MM.1S (cell line): ENCODE measurements at regions not wholly inside any gene's neighbourhood (a gene's known extent, or its start where the extent isn't known, plus 50 kb on each side); places are given as distances from the start of the nearest gene placed in this dataset.

Source experiments
- EZH2 ChIP-seq: fragments of 300-600 bp; sonication (generic); optimal IDR thresholded peaks from 2 replicates; pipeline ENCODE3; 2017; ENCODE audit warnings: low read depth, mild to moderate bottlenecking, antibody characterized with exemption, low read length, mixed read lengths
- EZH2phosphoT487 ChIP-seq: fragments of 300-600 bp; sonication (generic); IDR thresholded peaks from 2 replicates; pipeline ENCODE4 v1.6.1; 2018; ENCODE audit warnings: antibody characterized with exemption, low read length
- TF ChIP-seq, protein P1 (sequence below): fragments of 300-600 bp; sonication (generic); IDR thresholded peaks from 2 replicates; pipeline ENCODE4 v1.5.1; 2016; ENCODE audit warnings: antibody characterized with exemption, low read length, mixed read lengths

- TF ChIP-seq EZH2, result no peak
- TF ChIP-seq, protein P1, sequence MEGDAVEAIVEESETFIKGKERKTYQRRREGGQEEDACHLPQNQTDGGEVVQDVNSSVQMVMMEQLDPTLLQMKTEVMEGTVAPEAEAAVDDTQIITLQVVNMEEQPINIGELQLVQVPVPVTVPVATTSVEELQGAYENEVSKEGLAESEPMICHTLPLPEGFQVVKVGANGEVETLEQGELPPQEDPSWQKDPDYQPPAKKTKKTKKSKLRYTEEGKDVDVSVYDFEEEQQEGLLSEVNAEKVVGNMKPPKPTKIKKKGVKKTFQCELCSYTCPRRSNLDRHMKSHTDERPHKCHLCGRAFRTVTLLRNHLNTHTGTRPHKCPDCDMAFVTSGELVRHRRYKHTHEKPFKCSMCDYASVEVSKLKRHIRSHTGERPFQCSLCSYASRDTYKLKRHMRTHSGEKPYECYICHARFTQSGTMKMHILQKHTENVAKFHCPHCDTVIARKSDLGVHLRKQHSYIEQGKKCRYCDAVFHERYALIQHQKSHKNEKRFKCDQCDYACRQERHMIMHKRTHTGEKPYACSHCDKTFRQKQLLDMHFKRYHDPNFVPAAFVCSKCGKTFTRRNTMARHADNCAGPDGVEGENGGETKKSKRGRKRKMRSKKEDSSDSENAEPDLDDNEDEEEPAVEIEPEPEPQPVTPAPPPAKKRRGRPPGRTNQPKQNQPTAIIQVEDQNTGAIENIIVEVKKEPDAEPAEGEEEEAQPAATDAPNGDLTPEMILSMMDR, result no peak
- TF ChIP-seq EZH2phosphoT487, result no peak
Observed at GRCh38 chr2:126970583-126970982, 71.9 kb downstream of the TEX51 start.
